ENCODE measurements at regions not wholly inside any gene's neighbourhood (a gene's known extent, or its start where the extent isn't known, plus 50 kb on each side); places are given as distances from the start of the nearest gene placed in this dataset.
A peak's percentile ranks its signal among the peaks of the same experiment; 100 is the strongest.
"Not testable (repeated sequence)": the region's sequence is repeated elsewhere in the genome, so short reads cannot be mapped to it uniquely, and the experiment has no call there.

GRCh38 chr5:63180190-63180589, 601.6 kb downstream of the LRRC70 start:
- not testable (repeated sequence) for DNase-seq

- DNase-seq = no peak
Observed at GRCh38 chr5:63175850-63176249, 597.2 kb downstream of the LRRC70 start.

- no peak for DNase-seq
Observed at GRCh38 chr5:63170486-63170885, 591.9 kb downstream of the LRRC70 start.

- no peak for DNase-seq
Observed at GRCh38 chr5:63164838-63165535, 586.4 kb downstream of the LRRC70 start.

GRCh38 chr5:63164339-63164738, 585.7 kb downstream of the LRRC70 start:
- DNase-seq = no peak

- DNase-seq = no peak
Observed at GRCh38 chr5:63155310-63155631, 576.7 kb downstream of the LRRC70 start.

- DNase-seq = no peak
Observed at GRCh38 chr5:63154476-63155309, 576.1 kb downstream of the LRRC70 start.

GRCh38 chr5:63152871-63153270, 574.3 kb downstream of the LRRC70 start:
- no peak for DNase-seq

- DNase-seq = no peak
Observed at GRCh38 chr5:63145167-63145566, 566.5 kb downstream of the LRRC70 start.

GRCh38 chr5:63141591-63141990, 563.0 kb downstream of the LRRC70 start:
- DNase-seq = no peak

- no peak for DNase-seq
Observed at GRCh38 chr5:63135291-63135690, 556.7 kb downstream of the LRRC70 start.

- no peak for DNase-seq
Observed at GRCh38 chr5:63131626-63132285, 553.1 kb downstream of the LRRC70 start.

GRCh38 chr5:63128761-63129160, 550.1 kb downstream of the LRRC70 start:
- no peak for DNase-seq

GRCh38 chr5:63128018-63128417, 549.4 kb downstream of the LRRC70 start:
- DNase-seq = no peak

- no peak for DNase-seq
Observed at GRCh38 chr5:63127054-63127453, 548.4 kb downstream of the LRRC70 start.

- peak; percentile 51 to 69 for DNase-seq
Observed at GRCh38 chr5:63125862-63126261, 547.2 kb downstream of the LRRC70 start.

- no peak for DNase-seq
Observed at GRCh38 chr5:63125392-63125791, 546.8 kb downstream of the LRRC70 start.

- no peak for DNase-seq
Observed at GRCh38 chr5:63124266-63124665, 545.6 kb downstream of the LRRC70 start.

GRCh38 chr5:63121471-63121870, 542.9 kb downstream of the LRRC70 start:
- no peak for DNase-seq

- DNase-seq = no peak
Observed at GRCh38 chr5:63118221-63118620, 539.6 kb downstream of the LRRC70 start.

- no peak for DNase-seq
Observed at GRCh38 chr5:63111891-63112290, 533.3 kb downstream of the LRRC70 start.

- DNase-seq = no peak
Observed at GRCh38 chr5:63101870-63102269, 523.3 kb downstream of the LRRC70 start.

- no peak for DNase-seq
Observed at GRCh38 chr5:63097286-63097685, 518.7 kb downstream of the LRRC70 start.

GRCh38 chr5:63094730-63095129, 516.1 kb downstream of the LRRC70 start:
- DNase-seq = no peak
